EL (cell line): ENCODE measurements at regions not wholly inside any gene's neighbourhood (a gene's known extent, or its start where the extent isn't known, plus 50 kb on each side); places are given as distances from the start of the nearest gene placed in this dataset.

Source experiments
- DNase-seq: peaks from one replicate; pipeline ENCODE4 v3.0.0-alpha.2; 2016

GRCh38 chr6:53744321-53744720, 50.5 kb upstream of the LRRC1 start:
- DNase-seq = no peak

- no peak for DNase-seq
Measured at GRCh38 chr6:53741034-53741823, 53.6 kb upstream of the LRRC1 start.

GRCh38 chr6:53737746-53738145, 57.1 kb upstream of the LRRC1 start:
- DNase-seq = peak; percentile 36

DNA sequence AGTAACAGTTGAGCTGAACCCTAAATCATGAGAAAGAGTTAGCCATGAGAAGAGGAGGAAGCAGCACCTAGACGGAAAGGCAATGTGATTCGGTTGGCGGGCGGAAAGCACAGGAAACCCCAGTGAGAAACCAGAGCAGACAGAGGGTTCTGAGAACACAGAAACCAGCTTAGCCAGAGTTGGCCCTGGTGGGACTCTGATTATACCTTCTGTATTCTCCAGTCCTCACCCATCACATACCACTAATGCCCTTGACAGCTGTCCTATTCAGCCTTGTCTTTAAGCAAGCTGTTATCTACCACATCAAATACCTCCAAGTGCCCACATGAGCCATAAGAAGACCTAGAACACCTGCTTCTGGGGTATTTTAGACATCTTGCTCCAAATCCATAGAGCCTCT, 58.9 kb upstream of the LRRC1 start:
- DNase-seq = no peak

GRCh38 chr6:53734473-53735299, 60.1 kb upstream of the LRRC1 start:
- peak; percentile 95 for DNase-seq

- DNase-seq = no peak
Measured at GRCh38 chr6:53731866-53732636, 62.8 kb upstream of the LRRC1 start.

- DNase-seq = no peak
Measured at GRCh38 chr6:53730767-53731166, 64.0 kb upstream of the LRRC1 start.

GRCh38 chr6:53728570-53729194, 63.1 kb upstream of the KLHL31 start:
- peak; percentile 62 for DNase-seq

DNA sequence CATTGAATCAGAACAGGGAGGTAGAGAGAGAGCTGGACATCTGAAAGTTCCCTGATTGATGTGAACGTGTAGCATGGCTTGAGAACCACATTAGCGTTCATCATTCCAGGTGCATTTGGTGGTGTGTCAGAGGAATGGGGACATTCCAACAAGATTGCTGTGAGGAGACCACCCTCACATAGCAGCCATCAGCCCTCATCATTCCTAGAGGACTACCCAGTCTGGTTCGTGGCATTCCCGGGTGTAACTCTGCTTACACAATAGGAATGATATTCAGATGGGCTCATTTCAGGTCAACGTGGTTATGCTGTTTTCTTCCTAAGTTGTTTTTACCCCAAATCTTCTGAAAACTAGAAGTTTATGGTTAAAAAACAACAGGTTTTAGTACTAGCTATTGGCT, 62.2 kb upstream of the KLHL31 start:
- DNase-seq = peak; percentile 61

DNA sequence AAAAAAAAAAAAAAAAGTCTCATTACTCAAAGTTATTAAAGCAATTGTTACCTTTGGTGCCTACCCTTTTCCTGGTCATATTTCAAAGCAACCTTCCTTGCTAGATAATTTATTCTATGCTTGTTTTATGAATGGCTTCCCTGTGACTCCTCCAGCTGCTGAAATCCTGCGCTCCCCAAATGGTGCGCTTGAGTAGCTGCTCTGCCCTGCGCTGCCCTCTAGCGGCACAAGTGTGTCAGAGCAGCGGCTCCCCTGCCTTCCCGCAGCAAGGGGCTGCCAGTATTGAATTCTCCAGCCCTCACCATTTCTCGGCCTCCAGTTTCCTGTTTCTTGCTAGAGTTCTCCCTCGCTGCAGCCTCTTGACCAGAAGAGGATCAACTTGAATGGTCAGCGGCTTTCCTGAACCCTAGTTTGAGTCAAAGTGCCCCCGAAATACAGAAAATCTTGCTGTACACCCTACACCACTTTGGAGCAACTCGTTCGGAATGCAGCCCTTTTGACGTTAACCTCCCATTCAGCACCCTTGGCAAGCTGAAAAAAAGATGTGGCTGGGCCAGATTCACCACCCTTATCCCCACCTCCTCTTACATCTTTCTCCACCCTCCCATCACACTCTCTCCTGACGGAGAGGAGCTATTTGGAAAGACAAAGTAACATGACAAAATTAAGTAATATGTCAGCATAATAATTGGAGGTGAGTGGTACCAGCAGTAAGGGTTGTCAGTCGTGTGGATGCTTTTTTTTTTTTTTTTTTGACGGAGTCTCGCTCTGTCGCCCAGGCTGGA, 60.4 kb upstream of the KLHL31 start:
- peak; percentile 74 for DNase-seq

DNA sequence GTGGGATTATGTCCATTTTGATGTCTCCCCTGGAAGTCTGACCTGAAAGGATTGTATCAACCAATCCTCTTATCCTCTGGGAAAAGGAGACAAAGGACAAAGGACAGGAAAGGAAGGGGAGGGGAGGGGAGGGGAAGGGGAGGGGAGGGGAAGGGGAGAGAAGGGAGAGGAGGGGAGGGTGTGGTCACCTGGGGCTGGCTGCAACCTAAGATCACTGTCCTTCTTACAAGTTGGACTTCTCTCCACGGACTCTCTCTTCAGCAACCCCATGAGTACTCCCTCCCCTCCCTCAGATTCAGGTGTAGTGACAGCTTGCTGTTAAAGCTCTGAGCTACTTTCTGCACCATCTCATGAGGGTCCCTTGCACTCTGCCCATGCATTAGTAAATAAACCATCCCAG, 58.9 kb upstream of the KLHL31 start:
- no peak for DNase-seq

GRCh38 chr6:53723331-53723730, 57.8 kb upstream of the KLHL31 start:
- DNase-seq = no peak

DNA sequence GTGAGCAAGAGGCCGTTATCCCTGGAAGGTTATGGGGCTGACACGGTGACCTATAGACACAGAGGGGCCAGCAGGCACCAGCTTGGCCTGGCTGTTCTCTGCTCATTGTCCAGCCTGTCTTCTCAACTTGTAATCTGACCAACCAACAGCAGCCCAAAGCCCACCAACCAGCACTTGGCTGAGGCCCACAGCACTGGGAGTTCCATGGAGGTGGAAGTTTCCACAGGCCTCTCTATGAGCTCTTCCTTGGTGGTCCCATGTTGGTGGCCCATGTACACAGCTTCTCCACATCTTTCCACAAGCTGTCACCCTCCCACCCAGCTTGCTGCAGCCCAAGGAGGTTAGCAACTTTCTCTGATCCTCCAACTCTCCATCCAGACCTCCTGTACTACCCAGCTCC, 56.2 kb upstream of the KLHL31 start:
- DNase-seq = no peak

DNA sequence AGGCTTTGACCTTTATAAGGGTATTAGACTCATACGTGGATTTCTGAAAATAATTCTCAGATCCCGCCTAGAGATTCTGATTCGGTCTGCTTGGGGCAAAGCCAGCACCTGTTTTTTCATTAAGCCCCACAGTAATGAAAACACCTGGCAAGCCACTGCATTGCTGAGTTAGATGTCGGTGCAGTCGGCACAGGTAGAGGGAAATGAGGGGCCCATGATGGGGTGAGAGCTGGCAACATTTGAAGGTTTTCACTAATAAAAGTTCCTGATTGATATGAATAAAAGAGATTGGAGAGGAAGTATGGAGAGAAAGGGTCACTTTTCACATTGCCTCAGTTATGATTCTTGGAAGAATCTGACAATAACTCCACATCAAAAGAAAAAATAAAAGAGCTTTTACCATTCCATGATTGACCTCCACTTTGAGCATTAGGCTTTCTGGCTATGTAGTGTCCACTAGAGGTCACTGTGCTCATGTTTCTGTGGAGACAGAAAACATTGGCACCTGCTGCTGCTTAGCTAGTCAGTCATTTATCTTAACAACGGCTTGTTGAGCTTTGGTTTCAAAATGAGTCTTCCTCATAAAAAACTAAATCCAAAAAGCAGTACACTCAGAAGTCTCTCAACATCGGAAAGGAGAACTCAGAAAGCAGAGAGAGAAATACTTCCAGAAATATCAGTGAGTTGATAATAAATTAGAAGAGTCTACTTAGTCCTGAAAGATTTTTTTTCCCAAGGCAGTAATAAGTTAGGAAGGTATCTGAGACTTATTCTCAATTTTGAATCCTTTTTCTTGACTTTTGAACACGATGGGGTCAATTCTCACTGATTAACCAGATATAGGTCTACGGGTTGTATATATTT, 53.3 kb upstream of the KLHL31 start:
- peak; percentile 59 for DNase-seq

DNA sequence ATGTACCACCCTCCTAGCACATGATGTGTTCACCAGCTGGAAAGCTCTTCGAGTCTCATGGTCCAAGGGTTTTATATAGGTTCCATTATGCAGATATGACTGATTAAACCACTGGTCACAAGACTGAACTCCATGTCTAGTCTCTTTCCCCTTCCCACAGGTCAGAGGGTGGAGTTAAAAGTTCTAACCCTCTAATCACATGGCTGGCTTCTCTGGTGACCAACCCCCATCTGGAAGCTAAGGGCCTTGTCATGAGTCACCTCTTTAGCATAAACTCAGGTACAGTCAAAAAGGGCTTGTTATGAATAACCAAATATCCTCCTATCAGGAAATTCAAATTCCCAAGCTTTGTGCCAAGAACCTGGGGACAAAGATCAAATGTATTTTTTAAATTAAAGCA, 52.0 kb upstream of the KLHL31 start:
- DNase-seq = no peak

DNA sequence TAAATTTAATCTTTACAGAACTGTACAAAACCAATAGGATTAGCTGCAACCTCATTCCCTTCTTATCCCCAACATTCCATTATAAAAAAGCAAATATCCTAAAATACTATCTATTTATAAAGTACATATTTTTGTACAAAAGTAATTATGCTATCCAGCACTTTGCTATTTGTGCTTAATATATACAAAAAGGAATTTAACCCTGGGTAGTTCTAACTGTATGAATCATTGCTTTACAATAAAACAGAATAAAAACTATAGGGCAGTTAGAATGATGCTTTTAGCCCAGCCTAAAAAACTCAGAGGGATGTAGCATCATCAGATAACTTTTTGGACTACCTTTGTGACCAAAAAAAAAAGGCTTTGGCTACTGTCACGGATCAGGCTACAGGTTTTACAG, 49.9 kb upstream of the KLHL31 start:
- no peak for DNase-seq
